Kidney (tissue), 13 donors: ENCODE measurements at regions not wholly inside any gene's neighbourhood (a gene's known extent, or its start where the extent isn't known, plus 50 kb on each side); places are given as distances from the start of the nearest gene placed in this dataset.

Experiments used
- DNase-seq, 5 donors: peaks; one replicate each; pipeline ENCODE4 v3.0.0-alpha.2; 2013 to 2020
- FAIRE-seq: peaks from 2 replicates; lab custom pipeline; 2012; peaks lifted over from hg19 to GRCh38; lab: Jason Lieb, UNC
- H3K27ac ChIP-seq, 2 donors: one replicate each; pipeline ENCODE4 v1.7.0; 2013; ENCODE audit warnings: low read depth in 2 of 2, low read length in 2 of 2, inconsistent platforms in 1 of 2
- H3K27me3 ChIP-seq: one replicate; pipeline ENCODE4 v1.7.1; 2013; ENCODE audit warnings: low read length, inconsistent platforms; ENCODE audit not compliant: control insufficient read depth, insufficient read depth
- H3K36me3 ChIP-seq, 3 donors: one replicate each; pipeline versions ENCODE4 v1.7.0 to v1.7.1; 2013; ENCODE audit warnings: low read length in 3 of 3, control low read depth in 1 of 3, inconsistent platforms in 1 of 3; ENCODE audit not compliant: insufficient read depth in 3 of 3, control insufficient read depth in 2 of 3
- H3K4me1 ChIP-seq, 3 donors: one replicate each; pipeline versions ENCODE4 v1.7.0 to v1.7.1; 2013; ENCODE audit warnings: low read length in 3 of 3, inconsistent platforms in 1 of 3, low read depth in 1 of 3; ENCODE audit not compliant: control insufficient read depth in 2 of 3, insufficient read depth in 2 of 3
- H3K4me3 ChIP-seq, 3 donors: one replicate each; pipeline versions ENCODE4 v1.7.0 to v1.8.1; 2013; ENCODE audit warnings: low read length in 3 of 3, control low read depth in 1 of 3, inconsistent platforms in 1 of 3
- H3K9ac ChIP-seq, 3 donors: one replicate each; pipeline versions ENCODE4 v1.7.0 to v1.7.1; 2013; ENCODE audit warnings: low read length in 3 of 3, control low read depth in 1 of 3, inconsistent platforms in 1 of 3
- H3K9me3 ChIP-seq, 3 donors: one replicate each; pipeline versions ENCODE4 v1.7.0 to v1.7.1; 2013; ENCODE audit warnings: low read length in 3 of 3, control low read depth in 1 of 3, inconsistent platforms in 1 of 3; ENCODE audit not compliant: control insufficient read depth in 2 of 3, insufficient read depth in 1 of 3
- intact Hi-C: fragments of 100-400 bp; cut with DNase I; formaldehyde crosslinking; loops from one replicate; pipeline ENCODE4 v1.11.1; 2022
- TF ChIP-seq, protein P1 (sequence below): IDR thresholded peaks from 3 replicates; pipeline ENCODE4 v1.5.1; 2012; ENCODE audit warnings: mild to moderate bottlenecking, moderate library complexity, borderline replicate concordance; ENCODE audit not compliant: insufficient read depth; ENCODE audit errors: extremely low read depth
- donor health status: control.
- donor health status: control.
- donor health status: control.
- donor health status: control.
- donor health status: control.
- donor health status: DM: yes; HTN: yes; CAD: no.
- donor health status: Normal renal cell carcinoma (clear cell type).

DNA sequence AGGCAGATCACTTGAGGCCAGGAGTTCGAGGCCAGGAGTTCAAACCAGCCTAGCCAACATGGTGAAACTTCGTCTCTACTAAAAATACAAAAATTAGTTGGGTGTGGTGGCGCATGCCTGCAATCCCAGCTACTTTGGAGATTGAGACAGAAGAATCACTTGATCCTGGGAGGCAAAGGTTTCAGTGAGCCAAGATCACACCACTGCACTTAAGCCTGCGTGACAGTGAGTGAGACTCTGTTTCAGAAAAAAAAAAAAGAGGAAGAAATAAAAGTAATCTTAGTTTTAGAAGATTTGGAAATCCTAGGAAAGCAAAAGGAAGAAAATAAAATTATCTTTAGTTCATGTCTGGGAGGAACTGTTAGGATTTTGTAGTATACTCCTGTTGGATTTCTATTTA is 77.2 kb downstream of the IL12A start:
- no peak overlapping the region for H3K27ac ChIP-seq
- FAIRE-seq, result no peak
- H3K9ac ChIP-seq, result no peak overlapping the region
- intact Hi-C loops, result no loop called here
- H3K36me3 ChIP-seq, result no peaks in the 10 kb centered on the region
- H3K4me3 ChIP-seq, result no peak overlapping the region
- TF ChIP-seq, protein P1, sequence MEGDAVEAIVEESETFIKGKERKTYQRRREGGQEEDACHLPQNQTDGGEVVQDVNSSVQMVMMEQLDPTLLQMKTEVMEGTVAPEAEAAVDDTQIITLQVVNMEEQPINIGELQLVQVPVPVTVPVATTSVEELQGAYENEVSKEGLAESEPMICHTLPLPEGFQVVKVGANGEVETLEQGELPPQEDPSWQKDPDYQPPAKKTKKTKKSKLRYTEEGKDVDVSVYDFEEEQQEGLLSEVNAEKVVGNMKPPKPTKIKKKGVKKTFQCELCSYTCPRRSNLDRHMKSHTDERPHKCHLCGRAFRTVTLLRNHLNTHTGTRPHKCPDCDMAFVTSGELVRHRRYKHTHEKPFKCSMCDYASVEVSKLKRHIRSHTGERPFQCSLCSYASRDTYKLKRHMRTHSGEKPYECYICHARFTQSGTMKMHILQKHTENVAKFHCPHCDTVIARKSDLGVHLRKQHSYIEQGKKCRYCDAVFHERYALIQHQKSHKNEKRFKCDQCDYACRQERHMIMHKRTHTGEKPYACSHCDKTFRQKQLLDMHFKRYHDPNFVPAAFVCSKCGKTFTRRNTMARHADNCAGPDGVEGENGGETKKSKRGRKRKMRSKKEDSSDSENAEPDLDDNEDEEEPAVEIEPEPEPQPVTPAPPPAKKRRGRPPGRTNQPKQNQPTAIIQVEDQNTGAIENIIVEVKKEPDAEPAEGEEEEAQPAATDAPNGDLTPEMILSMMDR, result no peak
- H3K4me1 ChIP-seq, result no peaks in the 10 kb centered on the region
- H3K27me3 ChIP-seq, result no peaks in the 10 kb centered on the region
- no peaks in the 10 kb centered on the region for H3K9me3 ChIP-seq
- DNase-seq, result no peak

DNA sequence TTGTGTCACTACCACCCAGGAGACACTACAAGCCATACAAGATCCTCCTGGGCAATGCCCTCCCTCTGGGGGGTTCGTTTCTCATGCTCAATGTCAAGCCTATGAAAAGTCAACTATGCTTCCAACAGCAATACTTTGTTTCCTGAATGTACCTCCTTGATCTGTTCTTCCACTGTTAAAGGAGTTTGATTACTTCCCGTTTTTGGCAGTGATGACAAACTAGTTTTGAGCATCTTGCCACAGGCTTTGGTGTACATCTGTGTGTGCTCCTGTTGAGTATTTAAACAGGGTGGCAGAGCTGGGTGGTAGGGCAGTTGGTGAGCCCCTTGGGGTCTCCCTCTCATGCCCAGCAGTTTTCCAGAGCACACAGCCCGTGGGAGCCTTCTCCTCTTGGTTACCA is 81.4 kb downstream of the IL12A start:
- FAIRE-seq (no peak), DNase-seq (no peak)
- Histone ChIP-seq H3K4me1 (no peaks in the 10 kb centered on the region), H3K9me3 (no peaks in the 10 kb centered on the region), H3K27me3 (no peaks in the 10 kb centered on the region), H3K36me3 (no peaks in the 10 kb centered on the region), H3K9ac (no peak overlapping the region), H3K27ac (no peak overlapping the region), H3K4me3 (no peak overlapping the region)
- TF ChIP-seq, protein P1, result no peak
- intact Hi-C loops, result no loop called here

DNA sequence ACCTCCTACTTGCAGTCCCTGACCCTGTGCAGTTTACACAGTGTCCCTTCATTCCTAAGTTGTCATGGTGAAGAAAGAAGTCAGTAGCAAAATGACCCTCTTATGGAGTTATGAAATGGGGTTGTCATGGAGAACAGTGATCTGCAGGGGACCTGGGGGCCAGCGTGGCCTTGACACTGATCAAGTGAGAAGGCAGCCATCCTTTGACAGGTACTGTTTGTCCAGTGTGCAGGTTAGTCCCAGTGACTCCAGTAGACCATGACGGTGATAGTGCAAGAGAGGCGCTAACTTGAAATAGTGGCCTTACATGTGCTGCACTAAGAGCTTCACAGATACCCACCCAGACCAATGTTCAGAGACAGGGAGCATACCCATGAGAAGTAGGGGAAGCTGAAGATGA is 87.9 kb downstream of the IL12A start:
- intact Hi-C loops, result no loop called here
- H3K27ac ChIP-seq, result no peak overlapping the region
- H3K4me1 ChIP-seq, result no peaks in the 10 kb centered on the region
- no peaks in the 10 kb centered on the region for H3K27me3 ChIP-seq
- FAIRE-seq (no peak), DNase-seq (no peak)
- no peak overlapping the region for H3K4me3 ChIP-seq
- H3K9ac ChIP-seq, result no peak overlapping the region
- TF ChIP-seq, protein P1, result no peak
- no peaks in the 10 kb centered on the region for H3K36me3 ChIP-seq
- H3K9me3 ChIP-seq, result no peaks in the 10 kb centered on the region

DNA sequence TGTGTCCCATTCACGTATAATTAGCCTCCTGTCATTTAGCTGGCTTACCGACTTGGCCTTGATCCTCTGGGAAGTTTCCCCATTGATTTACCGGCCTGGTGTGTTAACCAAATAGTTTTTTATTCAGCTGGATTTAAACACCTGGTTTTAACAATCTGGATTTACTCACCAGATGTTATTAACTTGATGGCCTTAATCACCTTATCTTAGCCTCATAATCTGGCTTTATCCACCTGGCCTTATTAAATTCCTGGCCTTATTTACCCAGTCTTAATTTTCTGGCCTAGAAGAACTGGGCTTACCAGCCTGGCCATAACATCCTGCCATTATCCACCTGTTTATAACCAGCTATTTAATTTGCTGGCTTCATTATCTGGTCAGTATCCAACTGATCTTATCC is 89.9 kb downstream of the IL12A start:
- H3K27ac ChIP-seq, result no peak overlapping the region
- H3K9ac ChIP-seq, result no peak overlapping the region
- DNase-seq, result no peak
- H3K4me3 ChIP-seq, result no peak overlapping the region
- no peaks in the 10 kb centered on the region for H3K27me3 ChIP-seq
- H3K36me3 ChIP-seq, result no peaks in the 10 kb centered on the region
- no peaks in the 10 kb centered on the region for H3K9me3 ChIP-seq
- H3K4me1 ChIP-seq, result no peaks in the 10 kb centered on the region
- TF ChIP-seq, protein P1, result no peak
- intact Hi-C loops, result no loop called here
- FAIRE-seq, result no peak
